AG10803 (cell line): ENCODE measurements at regions not wholly inside any gene's neighbourhood (a gene's known extent, or its start where the extent isn't known, plus 50 kb on each side); places are given as distances from the start of the nearest gene placed in this dataset.

Experiments used
- DNase-seq: peaks from one replicate; pipeline ENCODE4 v3.0.0; 2010; ENCODE audit warnings: low read depth
- H3K4me3 ChIP-seq: 2 replicates; pipeline ENCODE4 v1.5.1; 2011; ENCODE audit warnings: mild to moderate bottlenecking, low read length, control low read depth
- CTCF ChIP-seq: conservative IDR thresholded peaks from 2 replicates; pipeline ENCODE4 v1.5.1; 2011; ENCODE audit warnings: mild to moderate bottlenecking, low read length, control low read depth, inconsistent platforms

- TF ChIP-seq CTCF = no peak
- H3K4me3 ChIP-seq = no peak overlapping the region
- DNase-seq = no peak
Measured at GRCh38 chr4:62461961-62462360, 1261.8 kb downstream of the ADGRL3 start.

DNA sequence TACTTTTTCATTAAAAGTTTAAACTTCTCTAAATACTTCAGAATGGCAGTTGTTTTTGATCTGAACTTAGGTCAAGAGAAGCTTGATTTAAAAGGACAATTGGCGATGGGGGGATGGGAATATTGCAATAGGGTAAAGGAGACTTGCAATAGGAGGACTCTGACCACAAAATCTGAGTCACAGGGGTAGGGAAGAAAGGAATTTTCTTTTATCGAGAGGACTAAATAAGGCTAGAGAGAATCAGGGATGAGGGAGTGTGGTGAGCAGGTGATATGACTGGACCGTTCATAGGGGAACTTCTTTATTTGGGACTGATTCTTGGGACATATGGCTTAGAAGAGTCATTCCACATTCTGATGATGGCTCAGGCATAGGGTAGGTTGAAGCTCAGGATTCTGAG is 1260.2 kb downstream of the ADGRL3 start:
- no peak overlapping the region for H3K4me3 ChIP-seq
- no peak for TF ChIP-seq CTCF
- no peak for DNase-seq

DNA sequence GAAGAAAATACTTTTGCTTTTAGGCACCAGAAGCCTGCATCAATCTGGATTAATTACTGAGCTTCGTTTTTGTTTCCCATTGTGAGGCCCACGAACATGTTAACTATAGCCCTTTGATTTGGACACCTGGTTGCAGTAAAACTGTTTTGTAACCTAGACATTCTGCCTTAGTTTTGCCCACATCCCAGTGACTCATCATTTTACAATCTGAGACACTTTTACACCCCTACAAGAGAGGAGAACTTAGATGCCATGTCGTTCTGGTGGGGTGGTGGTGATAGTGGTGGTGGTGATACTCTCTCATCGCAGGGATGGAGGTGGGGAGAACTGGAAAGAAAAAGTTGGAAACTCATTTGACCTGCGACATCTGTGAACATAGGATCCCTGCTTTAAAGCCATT is 1257.2 kb downstream of the ADGRL3 start:
- TF ChIP-seq CTCF = no peak

GRCh38 chr4:62455871-62456270 is 1255.7 kb downstream of the ADGRL3 start:
- no peak for DNase-seq
- no peak for TF ChIP-seq CTCF
- H3K4me3 ChIP-seq = no peak overlapping the region

More for the DNA sequence above, 1257.2 kb downstream of the ADGRL3 start:
- no peak for DNase-seq
- H3K4me3 ChIP-seq = no peak overlapping the region

GRCh38 chr4:62454535-62454934 is 1254.4 kb downstream of the ADGRL3 start:
- H3K4me3 ChIP-seq = no peak overlapping the region
- no peak for DNase-seq
- TF ChIP-seq CTCF = no peak

DNA sequence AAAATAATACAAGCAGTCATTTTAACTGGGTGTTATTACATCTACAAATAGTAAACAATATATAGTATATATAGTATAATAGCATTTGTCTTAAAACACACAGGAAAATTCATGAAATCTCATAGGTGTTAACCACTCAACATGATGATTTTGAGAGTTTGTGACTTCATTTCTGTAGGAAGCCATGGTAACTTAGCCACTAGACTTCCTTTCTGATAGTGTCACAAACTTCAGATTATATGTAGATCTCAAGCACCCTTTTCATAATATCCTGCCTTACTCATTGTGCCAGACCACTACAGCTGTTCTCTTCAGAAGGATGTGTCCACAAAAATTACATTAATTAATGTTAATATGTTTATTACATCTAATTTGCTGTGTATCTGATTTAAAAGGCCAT is 1250.6 kb downstream of the ADGRL3 start:
- no peak for TF ChIP-seq CTCF
- no peak overlapping the region for H3K4me3 ChIP-seq
- DNase-seq = no peak

DNA sequence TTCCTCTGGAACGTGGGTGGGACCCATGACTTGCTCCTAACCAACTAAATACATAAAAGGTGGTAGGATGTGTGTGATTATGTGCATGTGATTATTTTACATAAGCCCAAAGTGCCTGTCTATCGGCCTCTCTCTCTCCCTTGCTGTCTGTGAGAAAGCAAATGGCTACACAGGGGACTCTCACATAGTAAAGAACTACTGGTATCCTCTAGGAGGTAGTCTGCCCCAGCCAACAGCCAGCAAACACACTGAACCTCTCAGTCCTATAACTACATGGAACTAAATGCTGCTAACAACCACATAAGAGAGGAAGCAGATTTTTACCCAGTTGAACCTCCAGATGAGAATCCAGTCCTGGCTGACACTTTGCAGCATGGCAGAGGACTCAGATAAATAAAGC is 1249.4 kb downstream of the ADGRL3 start:
- DNase-seq = no peak

More for the DNA sequence above, 1249.4 kb downstream of the ADGRL3 start:
- TF ChIP-seq CTCF = no peak
- no peak overlapping the region for H3K4me3 ChIP-seq
